Liver (tissue), 8 donors: ENCODE measurements at regions not wholly inside any gene's neighbourhood (a gene's known extent, or its start where the extent isn't known, plus 50 kb on each side); places are given as distances from the start of the nearest gene placed in this dataset.

ENCODE experiments used
- DNase-seq: peaks from one replicate; pipeline ENCODE4 v3.0.0-alpha.2; 2017; ENCODE audit warnings: low spot score
- H3K27ac ChIP-seq, 2 donors: one replicate each; pipeline ENCODE4 v1.7.0; 2013; ENCODE audit warnings: inconsistent platforms in 2 of 2, low read length in 2 of 2, control low read depth in 1 of 2, low read depth in 1 of 2, mild to moderate bottlenecking in 1 of 2
- H3K27me3 ChIP-seq, 4 donors: one replicate each; pipeline versions ENCODE4 v1.6.1 to v1.7.0; 2013; ENCODE audit warnings: low read length in 3 of 4, inconsistent platforms in 1 of 4, mild to moderate bottlenecking in 1 of 4, moderate library complexity in 1 of 4; ENCODE audit not compliant: control insufficient read depth in 4 of 4, insufficient read depth in 4 of 4
- H3K36me3 ChIP-seq, 4 donors: one replicate each; pipeline versions ENCODE4 v1.6.1 to v1.7.0; 2013; ENCODE audit warnings: low read length in 3 of 4, mild to moderate bottlenecking in 3 of 4, low read depth in 1 of 4, moderate library complexity in 1 of 4; ENCODE audit not compliant: control insufficient read depth in 4 of 4, insufficient read depth in 3 of 4
- H3K4me1 ChIP-seq, 4 donors: one replicate each; pipeline versions ENCODE4 v1.6.1 to v1.7.0; 2013; ENCODE audit warnings: low read length in 3 of 4, mild to moderate bottlenecking in 3 of 4, moderate library complexity in 1 of 4; ENCODE audit not compliant: control insufficient read depth in 4 of 4, insufficient read depth in 4 of 4
- H3K4me3 ChIP-seq, 3 donors: one replicate each; pipeline versions ENCODE4 v1.6.1 to v1.7.0; 2013; ENCODE audit warnings: low read length in 3 of 3, control low read depth in 1 of 3, low read depth in 1 of 3, mild to moderate bottlenecking in 1 of 3
- H3K9ac ChIP-seq, 2 donors: one replicate each; pipeline ENCODE4 v1.7.0; 2013; ENCODE audit warnings: low read length in 2 of 2, mild to moderate bottlenecking in 2 of 2, moderate library complexity in 2 of 2, control low read depth in 1 of 2, low read depth in 1 of 2
- H3K9me3 ChIP-seq, 4 donors: one replicate each; pipeline versions ENCODE4 v1.6.1 to v1.7.0; 2013; ENCODE audit warnings: low read length in 3 of 4; ENCODE audit not compliant: control insufficient read depth in 4 of 4
- ATF3 ChIP-seq: IDR thresholded peaks from 2 replicates; pipeline ENCODE4 v1.6.1; 2016; ENCODE audit warnings: antibody characterized with exemption
- CTCF ChIP-seq: fragments of 150-350 bp; IDR thresholded peaks from 2 replicates; pipeline ENCODE4 v1.5.1; 2017; ENCODE audit warnings: improper control_type of control experiment, low read depth, low read length; ENCODE audit not compliant: missing input control
- EGR1 ChIP-seq, 2 donors: IDR thresholded peaks; 2 replicates each; pipeline ENCODE4 v1.6.1; 2016 to 2018; ENCODE audit warnings: antibody characterized with exemption in 2 of 2, low read depth in 2 of 2
- FOXA1 ChIP-seq: IDR thresholded peaks from 2 replicates; pipeline ENCODE4 v1.6.1; 2016; ENCODE audit warnings: antibody characterized with exemption
- FOXA2 ChIP-seq: IDR thresholded peaks from 2 replicates; pipeline ENCODE4 v1.6.1; 2016; ENCODE audit warnings: antibody characterized with exemption
- GABPA ChIP-seq, 2 donors: IDR thresholded peaks in 1 of 2; conservative IDR thresholded peaks in 1 of 2; 2 replicates each; pipeline ENCODE4 v1.6.1; 2016; ENCODE audit warnings: antibody characterized with exemption in 2 of 2, mild to moderate bottlenecking in 1 of 2, moderate library complexity in 1 of 2
- HNF4A ChIP-seq, 2 donors: conservative IDR thresholded peaks; 2 replicates each; pipeline ENCODE4 v1.6.1; 2016; ENCODE audit warnings: antibody characterized with exemption in 2 of 2, mild to moderate bottlenecking in 2 of 2
- HNF4G ChIP-seq: IDR thresholded peaks from 2 replicates; pipeline ENCODE4 v1.6.1; 2016; ENCODE audit warnings: antibody characterized with exemption
- JUND ChIP-seq, 2 donors: IDR thresholded peaks; 2 replicates each; pipeline ENCODE4 v1.6.1; 2016; ENCODE audit warnings: antibody characterized with exemption in 2 of 2
- MAX ChIP-seq: IDR thresholded peaks from 2 replicates; pipeline ENCODE4 v1.6.1; 2016; ENCODE audit warnings: antibody characterized with exemption
- NR2F2 ChIP-seq: IDR thresholded peaks from 2 replicates; pipeline ENCODE4 v1.6.1; 2016; ENCODE audit warnings: antibody characterized with exemption
- RAD21 ChIP-seq, 2 donors: IDR thresholded peaks; 2 replicates each; pipeline ENCODE4 v1.6.1; 2016; ENCODE audit warnings: antibody characterized with exemption in 2 of 2, mild to moderate bottlenecking in 2 of 2
- REST ChIP-seq: IDR thresholded peaks from 2 replicates; pipeline ENCODE4 v1.6.1; 2016; ENCODE audit warnings: antibody characterized with exemption, mild to moderate bottlenecking
- RXRA ChIP-seq, 2 donors: IDR thresholded peaks; 2 replicates each; pipeline ENCODE4 v1.6.1; 2017 to 2018; ENCODE audit warnings: antibody characterized with exemption in 2 of 2, mild to moderate bottlenecking in 1 of 2
- SP1 ChIP-seq: IDR thresholded peaks from 2 replicates; pipeline ENCODE4 v1.6.1; 2018; ENCODE audit warnings: antibody characterized with exemption, mild to moderate bottlenecking
- TAF1 ChIP-seq: conservative IDR thresholded peaks from 2 replicates; pipeline ENCODE4 v1.6.1; 2016; ENCODE audit warnings: antibody characterized with exemption, mild to moderate bottlenecking
- YY1 ChIP-seq: IDR thresholded peaks from 2 replicates; pipeline ENCODE4 v1.6.1; 2016; ENCODE audit warnings: antibody characterized with exemption, mild to moderate bottlenecking
- ZBTB33 ChIP-seq: IDR thresholded peaks from 2 replicates; pipeline ENCODE4 v1.6.1; 2016; ENCODE audit warnings: antibody characterized with exemption
- WGBS: extraction: QIAGEN DNeasy Blood & Tissue Kit; methylation state at CpG from one replicate; pipeline ENCODE4 v1.1.7; 2013; 5-methylcytosine and 5-hydroxymethylcytosine counted together
- donor health status: healthy.
- donor health status: healthy.
- donor health status: healthy.
- donor health status: healthy.
- donor health status: healthy.

- H3K27me3 ChIP-seq = peaks cover 0 to 3% (median 0%) of the 10 kb centered on the region in 4 donors
- DNase-seq = no peak
- 61% methylated on average over 41 of the region's 41 CpGs for WGBS
- no peak for TF ChIP-seq EGR1 (IDR thresholded peaks at IDR 0.05; ENCODE audit: low read depth in 2 of 2)
- TF ChIP-seq HNF4G = no peak
- no peak for TF ChIP-seq SP1
- TF ChIP-seq TAF1 = no peak
- TF ChIP-seq NR2F2 = no peak
- TF ChIP-seq FOXA2 = no peak
- H3K9me3 ChIP-seq = peaks cover 3 to 8% (median 5%) of the 10 kb centered on the region in 4 donors
- no peak overlapping the region for H3K4me3 ChIP-seq
- H3K4me1 ChIP-seq = no peaks in the 10 kb centered on the region
- H3K36me3 ChIP-seq = no peaks in the 10 kb centered on the region
- no peak overlapping the region for H3K27ac ChIP-seq
- H3K9ac ChIP-seq = no peak overlapping the region
Measured at GRCh38 chr16:35344012-35344762, 1884.8 kb downstream of the TP53TG3F start.

- H3K9me3 ChIP-seq = peaks cover 0 to 8% (median 3%) of the 10 kb centered on the region in 4 donors
- no peak overlapping the region for H3K4me3 ChIP-seq
- H3K27me3 ChIP-seq = peaks cover 0 to 5% (median 1%) of the 10 kb centered on the region in 4 donors
- TF ChIP-seq SP1 (no peak), GABPA (IDR thresholded peaks at IDR 0.05 in 1 of 2, conservative IDR thresholded peaks at IDR 0.05 in 1 of 2) (no peak), YY1 (no peak), TAF1 (no peak), NR2F2 (no peak), HNF4G (no peak), HNF4A (conservative IDR thresholded peaks at IDR 0.05) (no peak), EGR1 (IDR thresholded peaks at IDR 0.05; ENCODE audit: low read depth in 2 of 2) (no peak), ATF3 (no peak), ZBTB33 (no peak), FOXA1 (no peak), RXRA (IDR thresholded peaks at IDR 0.05) (no peak), CTCF (no peak)
- H3K9ac ChIP-seq = no peak overlapping the region
- no peaks in the 10 kb centered on the region for H3K36me3 ChIP-seq
- WGBS = 38% methylated on average over 29 of the region's 29 CpGs
- no peak for DNase-seq
- no peak overlapping the region for H3K27ac ChIP-seq
- no peaks in the 10 kb centered on the region for H3K4me1 ChIP-seq
Measured at GRCh38 chr16:35352431-35352830, 1893.0 kb downstream of the TP53TG3F start.

- no peaks in the 10 kb centered on the region for H3K36me3 ChIP-seq
- 48% methylated on average over 3 of the region's 3 CpGs for WGBS
- H3K27me3 ChIP-seq = peaks cover 0 to 3% (median 0%) of the 10 kb centered on the region in 4 donors
- H3K9me3 ChIP-seq = peaks cover 0 to 3% (median 0%) of the 10 kb centered on the region in 4 donors
- no peaks in the 10 kb centered on the region for H3K4me1 ChIP-seq
- no peak overlapping the region for H3K27ac ChIP-seq
- no peak for DNase-seq
- no peak overlapping the region for H3K9ac ChIP-seq
- no peak overlapping the region for H3K4me3 ChIP-seq
- TF ChIP-seq HNF4G = no peak
- TF ChIP-seq RAD21 (IDR thresholded peaks at IDR 0.05) = no peak
- TF ChIP-seq FOXA2 = no peak
- no peak for TF ChIP-seq REST
- no peak for TF ChIP-seq TAF1
- no peak for TF ChIP-seq SP1
- TF ChIP-seq MAX = no peak
- no peak for TF ChIP-seq JUND (IDR thresholded peaks at IDR 0.05)
- TF ChIP-seq NR2F2 = no peak
- no peak for TF ChIP-seq RXRA (IDR thresholded peaks at IDR 0.05)
- no peak for TF ChIP-seq FOXA1
- no peak for TF ChIP-seq HNF4A (conservative IDR thresholded peaks at IDR 0.05)
- no peak for TF ChIP-seq YY1
Measured at GRCh38 chr16:35363510-35363909, 1904.1 kb downstream of the TP53TG3F start.
